ENCODE measurements at regions not wholly inside any gene's neighbourhood (a gene's known extent, or its start where the extent isn't known, plus 50 kb on each side); places are given as distances from the start of the nearest gene placed in this dataset.
A peak's percentile ranks its signal among the peaks of the same experiment; 100 is the strongest.

GRCh38 chr16:6495486-6496210 is 837.0 kb upstream of the RBFOX1 start:
- DNase-seq = no peak

GRCh38 chr16:6494716-6495115 is 837.9 kb upstream of the RBFOX1 start:
- DNase-seq = no peak

- no peak for DNase-seq
These were observed 839.1 kb upstream of the RBFOX1 start for GRCh38 chr16:6493555-6493954.

DNA sequence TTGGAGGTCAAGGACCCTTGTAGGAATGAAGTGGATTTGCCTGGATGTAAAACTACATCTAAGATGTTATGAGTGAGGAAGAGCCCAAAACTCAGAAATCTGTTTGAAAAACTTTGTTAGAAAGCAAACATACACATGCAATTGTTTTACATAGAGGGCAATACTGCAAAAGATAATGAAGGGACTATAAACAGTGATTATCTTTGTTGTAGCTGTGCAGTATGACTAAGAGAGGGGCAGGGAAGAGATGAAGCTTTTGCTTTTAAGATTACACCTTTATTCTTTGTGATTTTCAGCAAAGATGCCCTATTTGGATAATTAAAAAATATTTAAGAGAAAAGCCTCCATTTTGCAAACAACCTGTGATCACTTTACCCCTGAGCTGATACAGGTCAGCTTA is 839.9 kb upstream of the RBFOX1 start:
- no peak for DNase-seq

GRCh38 chr16:6484935-6485334 is 847.7 kb upstream of the RBFOX1 start:
- peak in 1 of 14 donors; percentile 29 for DNase-seq

DNA sequence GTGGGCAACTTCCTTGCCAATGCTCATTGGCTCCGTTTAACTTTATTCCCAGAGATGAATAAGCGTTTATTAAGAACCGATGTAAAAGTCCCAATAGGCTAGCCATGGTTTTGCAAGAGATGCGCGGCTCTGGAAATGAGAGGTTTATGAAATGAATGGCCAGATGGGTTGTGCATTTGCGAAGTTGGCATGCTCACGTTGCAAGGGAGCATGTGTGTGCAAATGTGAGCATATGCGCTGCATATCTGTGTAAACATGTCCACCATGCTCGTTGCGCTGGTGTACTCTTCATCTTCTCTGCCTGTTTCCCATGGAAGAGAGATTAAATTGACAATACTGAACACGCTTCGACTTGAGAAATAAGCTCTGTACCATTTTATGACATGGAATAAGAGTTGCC is 848.6 kb upstream of the RBFOX1 start:
- peak in 1 of 14 donors; percentile 60 for DNase-seq

DNA sequence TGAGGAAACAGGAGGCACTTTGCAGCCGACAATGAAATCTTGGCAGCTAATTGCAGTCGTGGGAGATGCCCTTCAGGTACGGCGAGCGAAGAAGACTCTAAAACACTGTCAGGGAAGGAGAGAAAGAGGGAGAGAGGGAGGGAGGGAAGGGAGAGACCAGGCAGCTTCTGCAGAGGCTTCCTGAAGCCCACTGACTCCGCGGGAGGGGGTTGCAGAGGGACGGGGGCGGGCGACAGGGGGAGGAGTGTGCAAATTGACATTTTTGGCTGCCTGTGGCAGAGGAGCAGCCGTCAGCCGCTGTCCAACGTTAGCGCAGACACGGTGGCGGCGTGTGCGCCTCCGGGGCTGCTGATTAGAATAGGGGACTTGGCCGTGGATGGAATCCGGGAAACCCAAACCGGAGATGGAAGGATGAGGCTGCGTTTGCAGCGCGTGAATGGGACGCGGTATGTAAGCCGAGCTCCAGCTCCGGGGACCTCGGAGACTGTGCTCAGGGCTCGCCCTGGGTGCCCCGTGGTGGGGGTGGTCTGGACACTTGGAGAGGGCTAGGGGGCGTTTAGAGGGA is 849.1 kb upstream of the RBFOX1 start:
- DNase-seq = peak in 6 of 14 donors; percentile 0 to 68 (median 11)

GRCh38 chr16:6482696-6483468 is 849.8 kb upstream of the RBFOX1 start:
- peak in 9 of 14 donors; percentile 2 to 68 (median 11) for DNase-seq

DNA sequence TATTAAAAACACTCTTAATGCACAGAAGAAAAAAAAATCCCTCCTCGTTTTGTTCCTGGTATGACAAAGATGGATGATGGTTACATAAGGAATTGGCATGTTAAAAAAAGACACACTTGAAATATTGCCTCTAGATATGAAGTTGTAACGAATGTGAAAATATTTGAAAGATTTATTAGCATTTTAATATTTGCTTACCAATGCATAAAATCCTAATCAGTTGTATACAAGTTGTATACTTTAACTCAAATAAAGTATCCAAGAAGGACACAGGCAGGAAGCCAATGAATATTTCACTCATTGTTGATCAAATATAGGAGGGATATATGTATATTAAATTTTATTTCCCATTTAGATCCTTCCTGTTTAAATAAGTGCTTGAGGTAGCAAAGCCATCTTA is 850.8 kb upstream of the RBFOX1 start:
- no peak for DNase-seq

- no peak for DNase-seq
These were observed 878.9 kb upstream of the RBFOX1 start for GRCh38 chr16:6453742-6454141.

DNA sequence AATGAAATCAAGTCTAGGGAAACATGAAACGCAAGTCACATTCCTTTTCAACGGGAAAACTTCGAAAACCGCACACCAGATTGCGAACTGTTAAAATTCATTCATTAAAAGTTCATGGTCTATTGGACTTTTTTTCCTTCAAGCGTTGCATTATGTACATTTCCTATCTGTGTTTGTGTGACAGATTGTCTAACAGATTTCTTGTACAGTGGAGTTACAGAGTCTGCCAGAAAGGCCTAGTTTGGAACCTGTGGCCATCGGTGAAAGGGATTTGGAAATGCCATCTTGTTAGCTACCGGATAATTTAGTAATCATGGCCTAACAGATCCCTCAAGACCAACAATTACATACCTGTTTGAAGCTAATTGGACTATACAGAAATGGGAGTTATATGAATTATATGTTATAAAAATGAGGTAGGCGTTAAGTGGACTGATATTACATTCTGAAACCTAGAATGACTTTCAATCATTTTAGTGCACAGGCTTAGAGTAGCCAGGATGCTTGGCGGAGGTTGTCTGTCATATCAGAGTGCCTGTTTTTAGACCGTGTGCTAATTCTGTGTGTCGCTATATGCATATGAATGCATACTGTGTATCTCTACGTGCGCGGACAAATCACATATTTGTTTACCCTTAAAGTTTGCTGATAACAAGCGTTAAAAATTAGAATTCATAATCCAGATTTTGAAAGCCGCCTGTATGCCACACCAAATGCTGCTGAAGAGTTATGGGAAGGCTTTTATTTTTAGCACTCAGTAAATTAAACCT is 885.4 kb upstream of the RBFOX1 start:
- DNase-seq = peak in 1 of 14 donors; percentile 84

DNA sequence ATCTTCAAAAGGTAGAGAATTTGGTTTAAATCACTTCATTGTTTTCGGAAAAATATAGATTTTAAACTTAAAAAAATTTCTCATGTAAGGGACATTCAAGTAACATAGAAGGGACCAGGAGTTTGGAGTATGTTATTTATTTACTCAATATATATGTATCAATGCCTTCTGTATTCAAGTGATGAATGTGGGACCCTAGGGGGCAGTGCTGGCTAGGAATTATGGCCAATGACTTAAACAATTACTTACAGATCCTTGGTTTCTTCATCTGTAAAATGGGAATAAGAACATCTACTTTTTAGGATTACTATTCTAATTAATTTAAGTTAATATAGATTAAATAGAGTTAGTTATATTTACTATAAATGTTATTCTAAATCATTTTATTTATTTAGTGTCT is 886.3 kb upstream of the RBFOX1 start:
- no peak for DNase-seq

GRCh38 chr16:6439129-6439528 is 893.5 kb upstream of the RBFOX1 start:
- DNase-seq = no peak

GRCh38 chr16:6428861-6429260 is 903.8 kb upstream of the RBFOX1 start:
- DNase-seq = no peak

GRCh38 chr16:6427621-6428020 is 905.0 kb upstream of the RBFOX1 start:
- no peak for DNase-seq

DNA sequence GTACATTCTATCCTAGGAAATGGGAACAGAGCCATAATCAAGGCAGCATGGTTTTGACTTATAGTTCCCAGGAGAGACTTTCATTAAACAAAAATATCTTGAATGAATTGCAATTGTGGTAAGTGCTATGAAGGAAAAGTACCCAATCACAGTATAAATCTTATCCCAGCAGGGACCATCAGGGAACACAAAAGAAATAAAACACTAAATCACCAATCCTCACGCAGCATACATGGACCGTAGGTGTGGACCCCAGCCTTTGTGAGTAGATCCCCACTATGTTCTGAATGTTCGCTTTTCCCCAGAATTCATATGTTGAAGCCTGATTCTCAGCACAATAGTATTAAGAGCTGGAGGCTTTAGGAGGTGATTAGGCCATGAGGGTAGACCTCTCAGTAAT is 925.0 kb upstream of the RBFOX1 start:
- DNase-seq = no peak

- no peak for DNase-seq
These were observed 926.6 kb upstream of the RBFOX1 start for GRCh38 chr16:6406028-6406427.

GRCh38 chr16:6382924-6383459 is 949.7 kb upstream of the RBFOX1 start:
- peak in 4 of 14 donors; percentile 3 to 26 (median 18) for DNase-seq

DNA sequence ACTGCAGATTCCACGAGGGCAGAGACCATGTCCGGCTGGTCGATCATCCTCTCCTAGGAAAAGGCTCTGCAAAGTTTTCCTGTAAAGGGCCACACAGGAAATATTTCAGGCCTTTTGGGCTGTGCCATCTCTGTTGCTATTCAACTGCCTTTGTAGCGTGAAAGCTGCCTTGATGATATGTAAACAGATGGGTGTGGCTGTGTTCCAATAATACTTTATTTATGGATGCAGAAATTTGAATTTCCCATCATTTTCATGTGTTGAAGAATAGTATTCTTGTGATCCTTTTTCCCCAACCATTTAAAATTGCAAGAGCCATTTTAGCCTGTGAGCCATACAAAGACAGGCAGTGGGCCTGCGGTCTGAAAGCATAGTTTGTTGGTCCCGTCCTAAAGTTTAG is 950.7 kb upstream of the RBFOX1 start:
- DNase-seq = no peak

DNA sequence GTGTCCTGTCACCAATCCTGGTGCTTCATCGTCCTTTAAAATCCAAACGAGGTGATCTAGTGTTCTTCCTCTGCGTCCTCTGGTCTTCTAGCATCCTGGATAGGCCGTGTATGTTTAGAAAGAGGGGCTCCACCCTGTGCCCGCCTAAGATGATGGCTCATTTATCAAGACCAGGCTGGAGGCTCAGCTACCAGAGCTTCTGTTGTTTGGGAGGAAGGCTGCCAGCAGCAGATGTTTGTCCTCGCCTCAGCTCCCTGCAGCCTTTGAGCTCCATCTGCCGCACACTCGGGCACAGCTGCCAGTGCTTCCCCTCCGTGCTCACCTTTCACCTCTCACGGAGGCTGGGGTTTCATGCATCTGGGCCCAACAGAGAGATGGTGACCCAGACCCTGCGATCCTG is 954.7 kb upstream of the RBFOX1 start:
- DNase-seq = peak in 3 of 14 donors; percentile 4 to 16 (median 10)

GRCh38 chr16:6375465-6376075 is 957.1 kb upstream of the RBFOX1 start:
- DNase-seq = peak in 2 of 14 donors; percentile 3 to 29

- DNase-seq = no peak
These were observed 957.8 kb upstream of the RBFOX1 start for GRCh38 chr16:6374821-6375220.

Data from C1 segment of cervical spinal cord (tissue), 14 donors.